ENCODE measurements at regions not wholly inside any gene's neighbourhood (a gene's known extent, or its start where the extent isn't known, plus 50 kb on each side); places are given as distances from the start of the nearest gene placed in this dataset.
"Not testable (repeated sequence)": the region's sequence is repeated elsewhere in the genome, so short reads cannot be mapped to it uniquely, and the experiment has no call there.

- DNase-seq, result no peak
Observed at GRCh38 chr6:134546962-134547645, 229.2 kb upstream of the SGK1 start.

GRCh38 chr6:134544737-134545136, 226.8 kb upstream of the SGK1 start:
- no peak for DNase-seq

DNA sequence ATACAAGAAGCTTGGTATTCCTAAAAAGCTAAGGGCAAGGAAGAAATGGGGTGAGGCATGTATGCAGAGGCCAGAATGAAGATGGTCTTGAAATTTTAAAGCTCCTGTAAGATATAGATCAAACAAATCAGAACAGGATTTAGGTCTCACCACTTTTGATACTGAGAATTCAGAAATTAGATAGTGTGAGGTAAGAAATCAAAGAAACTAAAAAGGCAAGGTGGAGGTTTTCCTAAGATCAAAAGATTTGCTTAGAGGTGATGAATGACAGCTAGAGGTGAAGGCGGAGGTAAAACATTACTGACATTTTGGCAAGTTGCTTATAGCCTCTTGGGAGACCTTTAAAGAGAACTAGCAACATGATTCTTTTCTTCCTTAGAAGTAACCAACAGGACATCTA, 225.2 kb upstream of the SGK1 start:
- no peak for DNase-seq

DNA sequence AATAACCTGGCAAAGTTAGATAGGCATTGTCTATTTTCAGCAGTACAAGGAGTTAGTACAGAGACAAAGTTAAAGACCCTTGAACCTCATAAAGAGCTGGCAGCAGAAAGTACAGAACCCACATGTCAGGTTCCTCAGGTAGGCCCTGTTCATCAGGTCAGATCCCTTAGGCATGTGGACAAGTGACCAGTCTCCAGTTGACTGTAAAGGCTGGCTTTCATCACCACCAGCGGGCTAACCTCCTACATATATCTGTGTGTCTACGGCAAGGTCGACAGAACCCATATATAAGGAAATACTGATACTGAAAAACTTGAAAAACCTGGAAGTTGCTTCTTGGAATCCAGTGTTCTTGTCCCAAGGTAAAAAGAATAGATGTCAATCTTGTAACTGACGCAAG, 223.1 kb upstream of the SGK1 start:
- DNase-seq, result no peak

DNA sequence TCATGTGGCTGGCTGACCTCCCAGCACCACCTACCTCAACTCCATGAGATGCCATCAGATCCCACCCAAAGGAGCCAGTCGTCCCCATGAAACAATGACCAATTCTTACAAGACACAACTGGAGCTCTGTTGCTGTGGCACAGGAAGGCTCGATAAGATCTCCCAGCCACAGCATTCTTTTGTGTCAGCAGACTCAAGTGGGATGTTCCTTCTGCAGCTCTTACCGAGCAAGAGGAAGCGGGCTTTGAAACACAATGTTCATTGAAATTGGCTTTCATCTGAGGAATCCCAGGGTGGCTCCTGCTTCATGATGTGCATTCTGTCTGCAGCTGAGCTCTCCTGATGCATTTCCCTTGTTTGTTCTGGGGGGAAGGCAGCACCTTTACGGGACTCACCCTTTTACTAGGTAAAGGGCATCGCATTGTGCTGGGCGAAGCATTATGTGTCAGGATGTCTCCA, 222.0 kb upstream of the SGK1 start:
- peak; percentile 30 for DNase-seq

DNA sequence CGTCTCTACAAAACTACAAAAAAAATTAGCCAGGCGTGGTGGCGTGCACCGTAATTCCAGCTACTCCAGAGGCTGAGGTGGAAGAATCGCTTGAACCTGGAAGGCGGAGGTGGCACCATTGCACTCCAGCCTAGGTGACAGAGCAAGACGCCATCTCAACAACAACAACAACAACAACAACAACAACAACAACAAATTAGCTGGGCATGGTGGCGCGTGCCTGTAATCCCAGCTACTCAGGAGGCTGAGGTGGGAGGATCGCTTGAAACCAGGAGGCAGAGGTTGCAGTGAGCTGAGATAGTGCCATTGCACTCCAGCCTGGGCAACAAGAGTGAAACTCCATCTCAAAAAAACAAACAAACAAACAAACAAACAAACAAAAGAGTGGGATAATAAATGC, 219.9 kb upstream of the SGK1 start:
- not testable (repeated sequence) for DNase-seq

DNA sequence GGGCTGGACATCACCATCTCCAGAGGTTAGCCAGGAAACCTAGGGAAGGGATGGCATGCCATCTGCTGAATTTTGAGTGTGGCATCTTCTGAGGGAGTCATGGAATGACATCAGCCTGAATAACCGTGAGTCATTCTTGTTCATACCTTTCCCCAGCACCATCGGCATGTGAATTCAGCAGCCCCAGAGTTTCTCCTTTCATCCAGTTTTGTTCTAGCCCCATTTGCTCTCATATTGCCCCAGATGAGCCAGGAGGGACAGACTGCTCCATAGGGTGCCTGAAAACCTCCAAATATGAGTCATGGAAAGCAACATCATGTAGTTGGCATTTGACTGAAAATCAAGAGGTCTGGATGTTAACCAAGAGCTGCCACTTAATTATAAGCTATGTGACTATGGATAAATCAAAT, 219.2 kb upstream of the SGK1 start:
- peak; percentile 98 for DNase-seq

DNA sequence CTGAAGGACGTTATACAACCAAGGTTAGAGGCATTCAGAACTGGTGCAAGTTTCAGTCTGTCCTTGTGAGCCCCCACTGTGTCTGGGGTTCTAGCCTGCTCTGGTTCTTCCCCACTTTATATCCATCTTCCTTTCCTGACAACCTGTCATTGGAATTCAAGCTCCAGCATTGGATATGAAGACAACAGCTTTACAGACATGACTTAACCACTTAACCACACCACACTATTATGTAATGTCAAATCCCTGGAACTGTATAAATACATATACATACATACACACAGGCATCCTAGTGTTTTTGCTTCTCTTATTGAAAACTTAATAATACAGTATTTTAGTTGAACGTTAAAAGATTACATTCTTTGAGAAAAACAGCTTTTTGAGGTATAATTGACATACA, 217.9 kb upstream of the SGK1 start:
- DNase-seq, result peak; percentile 52

DNA sequence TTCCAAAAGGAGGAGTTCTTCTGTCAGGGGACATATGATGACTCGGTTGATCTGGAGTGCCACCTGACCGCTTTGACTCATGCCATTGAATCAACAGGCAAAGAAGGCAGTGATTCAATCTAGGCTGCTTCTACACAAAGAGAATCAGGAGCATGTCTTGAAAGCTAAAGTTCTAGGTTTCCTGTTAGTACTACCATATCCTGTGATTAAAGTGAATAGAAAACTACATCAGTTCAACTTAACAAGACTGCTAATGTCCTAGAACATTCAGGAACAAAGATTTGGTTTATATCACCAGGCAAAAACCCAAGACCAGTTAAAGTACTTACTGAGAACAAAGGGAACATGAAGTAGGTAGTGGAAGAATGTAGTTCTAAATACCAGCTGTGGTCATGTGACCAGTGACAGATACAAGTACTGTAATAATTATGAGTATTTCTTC, 216.8 kb upstream of the SGK1 start:
- DNase-seq, result peak; percentile 43

- DNase-seq, result no peak
Observed at GRCh38 chr6:134533991-134534390, 216.1 kb upstream of the SGK1 start.

- no peak for DNase-seq
Observed at GRCh38 chr6:134532694-134533624, 215.0 kb upstream of the SGK1 start.

DNA sequence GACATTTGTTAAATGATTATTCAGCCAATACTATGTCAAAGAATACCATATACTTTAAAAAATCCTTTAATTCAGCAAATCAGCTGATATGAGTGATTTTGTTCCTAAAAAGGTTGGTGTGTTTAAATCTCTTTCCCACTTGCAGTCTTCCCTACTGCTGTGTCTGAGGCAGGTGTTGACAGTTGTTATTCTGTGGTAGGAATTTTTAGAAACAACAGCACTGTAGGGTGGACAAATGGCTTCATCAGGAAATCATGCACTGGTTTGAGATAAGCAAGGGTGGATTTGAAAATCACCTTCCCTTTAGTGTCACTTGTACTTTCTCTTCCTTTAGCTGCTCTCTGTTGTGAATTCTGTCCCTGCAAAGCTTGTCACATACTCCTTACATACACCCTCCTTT, 213.7 kb upstream of the SGK1 start:
- DNase-seq, result no peak

GRCh38 chr6:134531188-134531551, 213.3 kb upstream of the SGK1 start:
- DNase-seq, result no peak

GRCh38 chr6:134529921-134530320, 212.0 kb upstream of the SGK1 start:
- DNase-seq, result peak; percentile 72

GRCh38 chr6:134529305-134529704, 211.4 kb upstream of the SGK1 start:
- DNase-seq, result no peak

DNA sequence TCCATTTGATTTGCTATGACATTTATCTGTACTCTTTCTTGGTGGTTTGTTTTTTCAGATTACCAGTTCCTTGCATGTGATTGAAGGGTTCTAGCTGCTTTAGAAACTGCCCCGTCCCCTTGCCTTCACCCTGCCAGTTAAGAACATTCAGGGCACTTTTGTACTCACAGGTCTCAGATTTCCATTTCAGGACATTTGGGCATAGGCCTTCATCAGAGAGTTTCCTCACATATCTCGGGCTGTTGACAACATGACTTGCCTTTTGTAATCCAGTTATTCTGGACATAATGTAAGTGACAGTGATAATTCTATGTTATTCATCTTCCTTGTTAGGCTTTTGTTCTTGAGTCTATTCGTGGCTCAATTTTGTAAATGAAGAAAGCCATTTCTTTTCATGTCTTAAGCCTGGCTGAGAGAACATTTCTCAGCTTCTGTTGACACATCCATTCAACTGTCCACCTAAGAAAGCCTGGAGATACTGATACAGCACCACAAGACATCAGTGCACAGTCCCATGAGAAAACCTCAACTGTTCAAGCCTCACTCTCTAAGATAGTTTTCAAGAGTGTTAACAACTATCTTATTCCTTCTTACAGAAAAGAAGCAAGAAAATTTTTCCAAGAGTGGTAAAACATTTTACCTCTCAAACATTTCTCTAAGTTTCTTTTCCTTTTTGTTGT, 209.3 kb upstream of the SGK1 start:
- DNase-seq, result no peak

- DNase-seq, result no peak
Observed at GRCh38 chr6:134525190-134525868, 207.4 kb upstream of the SGK1 start.

GRCh38 chr6:134523903-134524650, 206.2 kb upstream of the SGK1 start:
- DNase-seq, result no peak

DNA sequence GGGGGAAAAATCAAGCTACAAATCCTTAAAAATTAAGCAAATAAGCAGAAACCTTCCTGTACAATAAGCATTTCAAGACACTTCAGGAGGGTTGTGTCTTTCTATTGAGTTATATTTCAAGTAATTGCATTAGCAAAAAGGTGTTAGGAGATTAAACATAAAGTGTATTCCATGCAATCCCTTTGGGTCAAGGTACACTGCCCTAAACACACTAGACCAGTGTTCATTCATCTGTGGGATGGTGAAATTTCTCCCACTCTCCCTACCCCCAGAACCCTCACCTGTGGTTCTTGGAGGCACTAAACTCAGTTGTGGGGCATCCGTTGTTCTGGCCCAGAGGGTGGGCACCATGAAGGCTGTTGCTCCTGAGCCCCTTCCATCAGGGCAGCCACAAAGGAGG, 205.1 kb upstream of the SGK1 start:
- DNase-seq, result no peak

DNA sequence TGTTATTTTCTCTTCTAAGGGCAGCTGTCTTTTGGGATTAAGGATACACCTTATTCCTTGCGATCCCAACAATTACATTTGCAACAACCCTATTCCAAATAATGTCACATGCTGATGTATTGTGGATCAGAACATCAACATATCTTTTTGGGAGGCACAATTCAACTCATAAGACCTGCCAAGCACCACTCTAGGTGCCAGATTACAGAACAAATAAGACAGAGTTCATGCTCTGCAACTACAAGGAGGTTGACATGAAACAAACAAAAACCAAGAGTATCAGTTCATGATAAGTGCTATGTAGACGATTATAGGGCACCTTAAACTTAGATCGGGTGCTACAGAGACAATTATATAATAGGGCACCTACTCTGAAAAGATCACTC, 203.2 kb upstream of the SGK1 start:
- DNase-seq, result no peak

- DNase-seq, result peak; percentile 45
Observed at GRCh38 chr6:134520181-134521115, 202.5 kb upstream of the SGK1 start.

Measured in fibroblast of skin of right biceps (primary cell).